Superior temporal gyrus (tissue), 1 donor: ENCODE measurements at regions not wholly inside any gene's neighbourhood (a gene's known extent, or its start where the extent isn't known, plus 50 kb on each side); places are given as distances from the start of the nearest gene placed in this dataset.

ENCODE experiments used
- DNase-seq: peaks from one replicate; pipeline ENCODE4 v3.0.0-alpha.2; 2016; ENCODE audit errors: extremely low spot score

- no peak for DNase-seq
Observed at GRCh38 chr10:113441686-113442270, 111.1 kb upstream of the HABP2 start.

- DNase-seq, result no peak
Observed at GRCh38 chr10:113442336-113442735, 110.5 kb upstream of the HABP2 start.

- DNase-seq, result no peak
Observed at GRCh38 chr10:113443141-113443925, 109.5 kb upstream of the HABP2 start.

GRCh38 chr10:113444766-113445365 lies 108.0 kb upstream of the HABP2 start:
- DNase-seq, result no peak

GRCh38 chr10:113445736-113446135 lies 107.1 kb upstream of the HABP2 start:
- DNase-seq, result no peak

- DNase-seq, result no peak
Observed at GRCh38 chr10:113446739-113447138, 106.1 kb upstream of the HABP2 start.

GRCh38 chr10:113447278-113447677 lies 105.6 kb upstream of the HABP2 start:
- DNase-seq, result no peak

GRCh38 chr10:113449006-113449695 lies 103.7 kb upstream of the HABP2 start:
- DNase-seq, result no peak

- DNase-seq, result no peak
Observed at GRCh38 chr10:113450046-113450804, 102.6 kb upstream of the HABP2 start.

- no peak for DNase-seq
Observed at GRCh38 chr10:113450906-113451305, 101.9 kb upstream of the HABP2 start.

GRCh38 chr10:113452146-113452845 lies 100.6 kb upstream of the HABP2 start:
- DNase-seq, result no peak

GRCh38 chr10:113453351-113453750 lies 99.5 kb upstream of the HABP2 start:
- DNase-seq, result no peak

GRCh38 chr10:113454341-113455061 lies 98.4 kb upstream of the HABP2 start:
- peak; percentile 43 for DNase-seq

GRCh38 chr10:113455947-113456346 lies 96.9 kb upstream of the HABP2 start:
- DNase-seq, result no peak

- no peak for DNase-seq
Observed at GRCh38 chr10:113456741-113457140, 96.1 kb upstream of the HABP2 start.

- no peak for DNase-seq
Observed at GRCh38 chr10:113457408-113457807, 95.4 kb upstream of the HABP2 start.

GRCh38 chr10:113458451-113458850 lies 94.4 kb upstream of the HABP2 start:
- DNase-seq, result no peak

- no peak for DNase-seq
Observed at GRCh38 chr10:113458944-113459343, 93.9 kb upstream of the HABP2 start.

- no peak for DNase-seq
Observed at GRCh38 chr10:113459626-113460280, 93.1 kb upstream of the HABP2 start.

GRCh38 chr10:113463083-113463482 lies 89.8 kb upstream of the HABP2 start:
- no peak for DNase-seq
